Fibroblast of skin of right biceps (primary cell): ENCODE measurements at regions not wholly inside any gene's neighbourhood (a gene's known extent, or its start where the extent isn't known, plus 50 kb on each side); places are given as distances from the start of the nearest gene placed in this dataset.
"Not testable (repeated sequence)": the region's sequence is repeated elsewhere in the genome, so short reads cannot be mapped to it uniquely, and the experiment has no call there.

Experiments
- DNase-seq: peaks from one replicate; pipeline ENCODE4 v3.0.0-alpha.2; 2013

- no peak for DNase-seq
These were observed 71.2 kb downstream of the RMI2 start for GRCh38 chr16:11416228-11417001.

- no peak for DNase-seq
These were observed 72.2 kb downstream of the RMI2 start for GRCh38 chr16:11417487-11417886.

- DNase-seq: no peak
These were observed 73.2 kb downstream of the RMI2 start for GRCh38 chr16:11418506-11418905.

GRCh38 chr16:11420067-11420466 is 74.8 kb downstream of the RMI2 start:
- DNase-seq: not testable (repeated sequence)

GRCh38 chr16:11420895-11421294 is 75.6 kb downstream of the RMI2 start:
- DNase-seq: no peak

GRCh38 chr16:11422381-11423314 is 77.4 kb downstream of the RMI2 start:
- DNase-seq: no peak

GRCh38 chr16:11423315-11424117 is 78.3 kb downstream of the RMI2 start:
- no peak for DNase-seq

GRCh38 chr16:11424118-11424460 is 78.8 kb downstream of the RMI2 start:
- no peak for DNase-seq

- no peak for DNase-seq
These were observed 79.9 kb downstream of the RMI2 start for GRCh38 chr16:11425140-11425539.

GRCh38 chr16:11428623-11428953 is 83.3 kb downstream of the RMI2 start:
- DNase-seq: no peak

- DNase-seq: no peak
These were observed 83.9 kb downstream of the RMI2 start for GRCh38 chr16:11429123-11429522.

- no peak for DNase-seq
These were observed 84.6 kb downstream of the RMI2 start for GRCh38 chr16:11429823-11430222.

- DNase-seq: no peak
These were observed 85.5 kb downstream of the RMI2 start for GRCh38 chr16:11430601-11431317.

- no peak for DNase-seq
These were observed 86.7 kb downstream of the RMI2 start for GRCh38 chr16:11431915-11432465.

- DNase-seq: no peak
These were observed 87.7 kb downstream of the RMI2 start for GRCh38 chr16:11432856-11433395.

- DNase-seq: no peak
These were observed 90.3 kb downstream of the RMI2 start for GRCh38 chr16:11435576-11435975.

- DNase-seq: no peak
These were observed 91.8 kb downstream of the RMI2 start for GRCh38 chr16:11437069-11437468.

- DNase-seq: no peak
These were observed 94.8 kb downstream of the RMI2 start for GRCh38 chr16:11439790-11440656.

GRCh38 chr16:11440657-11441012 is 95.4 kb downstream of the RMI2 start:
- no peak for DNase-seq

- DNase-seq: no peak
These were observed 100.2 kb downstream of the RMI2 start for GRCh38 chr16:11445486-11445885.

GRCh38 chr16:11446566-11447119 is 101.4 kb downstream of the RMI2 start:
- no peak for DNase-seq
